Right lobe of liver (tissue), 4 donors: ENCODE measurements at regions not wholly inside any gene's neighbourhood (a gene's known extent, or its start where the extent isn't known, plus 50 kb on each side); places are given as distances from the start of the nearest gene placed in this dataset.

ENCODE experiments used
- POLR2A ChIP-seq: fragments of 450-650 bp; IDR thresholded peaks from one replicate; pipeline ENCODE4 v1.6.1; 2017; ENCODE audit warnings: antibody characterized with exemption, mild to moderate bottlenecking
- TF ChIP-seq, protein P1 (sequence below), 4 donors: fragments of 200-600 bp in 3 of 4; fragments of 450-650 bp in 1 of 4; IDR thresholded peaks; one replicate each; pipeline versions ENCODE4 v1.5.1 to v1.8.0; 2016 to 2022; ENCODE audit warnings: antibody characterized with exemption in 4 of 4, mild to moderate bottlenecking in 2 of 4
- donor health status: DM: no; HTN: no; CAD: no.
- donor health status: DM: no; HTN: no; CAD: no.
- donor health status: DM: no; HTN: yes; CAD: no.

DNA sequence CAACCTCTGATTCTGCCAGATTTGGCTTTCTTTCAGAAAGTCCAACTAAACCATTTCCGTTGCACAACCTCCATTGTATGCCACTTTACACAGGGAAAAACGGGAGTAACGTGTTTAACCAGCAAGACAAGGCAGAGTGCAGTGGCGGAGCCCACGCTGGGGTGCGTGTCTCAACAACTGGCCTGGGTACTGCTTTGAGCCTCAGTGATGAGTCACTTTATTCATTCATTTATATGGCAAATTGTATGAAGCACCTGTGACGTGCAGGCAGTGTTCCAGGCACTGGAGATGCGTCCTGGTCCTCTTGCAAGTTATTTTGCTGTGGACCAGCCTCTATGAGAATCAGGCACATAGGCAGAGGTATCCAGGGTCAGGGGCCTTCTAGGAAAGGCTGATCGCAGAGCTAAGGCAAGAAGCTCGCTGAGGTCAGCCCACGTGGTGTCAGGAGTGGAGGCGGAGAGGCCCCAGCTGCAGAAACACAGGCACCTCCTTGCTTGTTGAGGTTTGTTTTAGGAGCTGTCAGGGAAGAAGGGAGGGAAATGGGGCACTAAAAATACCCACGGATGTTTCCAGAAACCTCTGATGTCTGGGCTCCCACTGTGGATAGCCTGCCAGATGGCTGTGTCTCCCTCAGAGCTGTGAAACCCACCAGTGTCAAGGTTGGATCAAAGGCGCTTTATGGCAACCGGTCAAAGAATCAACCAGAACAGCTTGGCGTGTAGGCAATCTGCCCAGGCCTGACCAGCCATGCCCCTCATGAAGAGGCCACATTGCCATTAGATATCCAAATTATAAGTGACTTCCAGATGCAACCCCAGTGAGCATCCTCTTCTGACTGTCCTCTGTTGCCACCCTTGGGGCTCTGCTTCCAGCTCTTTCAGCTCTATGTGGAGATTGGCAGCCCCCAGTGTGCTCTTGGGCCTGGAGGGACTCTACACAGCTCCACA lies 157.2 kb downstream of the CD83 start:
- TF ChIP-seq, protein P1, sequence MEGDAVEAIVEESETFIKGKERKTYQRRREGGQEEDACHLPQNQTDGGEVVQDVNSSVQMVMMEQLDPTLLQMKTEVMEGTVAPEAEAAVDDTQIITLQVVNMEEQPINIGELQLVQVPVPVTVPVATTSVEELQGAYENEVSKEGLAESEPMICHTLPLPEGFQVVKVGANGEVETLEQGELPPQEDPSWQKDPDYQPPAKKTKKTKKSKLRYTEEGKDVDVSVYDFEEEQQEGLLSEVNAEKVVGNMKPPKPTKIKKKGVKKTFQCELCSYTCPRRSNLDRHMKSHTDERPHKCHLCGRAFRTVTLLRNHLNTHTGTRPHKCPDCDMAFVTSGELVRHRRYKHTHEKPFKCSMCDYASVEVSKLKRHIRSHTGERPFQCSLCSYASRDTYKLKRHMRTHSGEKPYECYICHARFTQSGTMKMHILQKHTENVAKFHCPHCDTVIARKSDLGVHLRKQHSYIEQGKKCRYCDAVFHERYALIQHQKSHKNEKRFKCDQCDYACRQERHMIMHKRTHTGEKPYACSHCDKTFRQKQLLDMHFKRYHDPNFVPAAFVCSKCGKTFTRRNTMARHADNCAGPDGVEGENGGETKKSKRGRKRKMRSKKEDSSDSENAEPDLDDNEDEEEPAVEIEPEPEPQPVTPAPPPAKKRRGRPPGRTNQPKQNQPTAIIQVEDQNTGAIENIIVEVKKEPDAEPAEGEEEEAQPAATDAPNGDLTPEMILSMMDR (IDR thresholded peaks at IDR 0.05): no peak
- TF ChIP-seq POLR2A: no peak
